ENCODE measurements at regions not wholly inside any gene's neighbourhood (a gene's known extent, or its start where the extent isn't known, plus 50 kb on each side); places are given as distances from the start of the nearest gene placed in this dataset.

GRCh38 chr9:103804077-103804735, 289.9 kb upstream of the SMC2 start (continued):
- TF ChIP-seq ZNF462 (CRISPR knock-in tag; IDR thresholded peaks at IDR 0.05), result no peak

GRCh38 chr9:103809745-103810144, 284.4 kb upstream of the SMC2 start:
- no peaks in the 10 kb centered on the region for H3K79me2 ChIP-seq (replicated peaks; ENCODE audit: insufficient read depth)
- no peak overlapping the region for H3K4me3 Mint-ChIP-seq
- H2AFZ ChIP-seq, result no peak overlapping the region
- H3K27me3 Mint-ChIP-seq (ENCODE audit: insufficient read depth, low read depth, poor library complexity), result peaks cover 2% of the 10 kb centered on the region
- H3K4me3 ChIP-seq, result no peak overlapping the region
- H3K27ac ChIP-seq (ENCODE audit: low read depth), result no peak overlapping the region
- H4K20me1 ChIP-seq (replicated peaks; ENCODE audit: insufficient read depth), result no peaks in the 10 kb centered on the region
- peaks cover 11% of the 10 kb centered on the region for H3K36me3 ChIP-seq (ENCODE audit: insufficient read depth)
- no peaks in the 10 kb centered on the region for H3F3A ChIP-seq (replicated peaks; ENCODE audit: low read depth)
- no peak for DNase-seq (ENCODE audit: low spot score)
- no peak for ATAC-seq
- H3K4me2 ChIP-seq, result no peak overlapping the region
- H3K27me3 ChIP-seq (ENCODE audit: insufficient read depth), result no peaks in the 10 kb centered on the region
- H3K36me3 Mint-ChIP-seq (ENCODE audit: low read depth), result peaks cover 16% of the 10 kb centered on the region
- peaks cover 90% of the 10 kb centered on the region for H3K9me3 Mint-ChIP-seq
- no peak overlapping the region for H3K27ac Mint-ChIP-seq
- no peaks in the 10 kb centered on the region for H3K4me1 ChIP-seq (ENCODE audit: insufficient read depth)
- H3K9me2 ChIP-seq (ENCODE audit: insufficient read depth), result no peaks in the 10 kb centered on the region
- H3K4me1 Mint-ChIP-seq, result no peaks in the 10 kb centered on the region
- no peak for TF ChIP-seq REST (IDR thresholded peaks at IDR 0.05; ENCODE audit: unreplicated experiment)
- TF ChIP-seq ZNF114 (CRISPR knock-in tag; IDR thresholded peaks at IDR 0.05), result no peak
- TF ChIP-seq ZNF462 (CRISPR knock-in tag; IDR thresholded peaks at IDR 0.05), result no peak
